ENCODE measurements at regions not wholly inside any gene's neighbourhood (a gene's known extent, or its start where the extent isn't known, plus 50 kb on each side); places are given as distances from the start of the nearest gene placed in this dataset.

DNA sequence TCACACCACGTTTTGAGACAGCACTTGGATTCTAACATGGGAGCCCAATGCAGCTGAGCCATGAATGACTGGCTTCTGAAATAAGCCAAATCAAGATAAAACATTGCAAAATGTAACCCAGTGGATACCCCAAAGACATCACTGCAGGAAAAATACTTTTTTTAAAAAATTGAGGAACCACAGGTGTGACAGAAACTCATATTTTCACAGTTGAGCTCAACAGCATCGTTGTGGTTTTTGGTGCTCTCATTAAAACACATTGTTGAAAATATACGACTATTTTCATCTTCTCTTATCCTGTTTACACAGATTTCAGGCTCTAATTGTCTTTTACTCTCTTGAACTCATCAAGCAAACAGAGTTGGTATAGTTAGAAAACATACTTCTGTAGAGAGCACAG, 429.3 kb upstream of the VRK2 start:
- TF ChIP-seq TEAD2 (CRISPR knock-in tag; IDR thresholded peaks at IDR 0.05) = no peak
- no peak for TF ChIP-seq ZNF335 (CRISPR knock-in tag; IDR thresholded peaks at IDR 0.05)
- no peak for TF ChIP-seq ZNF746 (CRISPR knock-in tag; IDR thresholded peaks at IDR 0.05)
- TF ChIP-seq CTCF (CRISPR knock-in tag; IDR thresholded peaks at IDR 0.05) = no peak
- no peak for TF ChIP-seq ZNF274 (CRISPR knock-in tag; IDR thresholded peaks at IDR 0.05)
- TF ChIP-seq RNF219 (CRISPR knock-in tag; IDR thresholded peaks at IDR 0.05) = no peak
- TF ChIP-seq NFRKB (IDR thresholded peaks at IDR 0.05) = no peak
- TF ChIP-seq FOXA1 (IDR thresholded peaks at IDR 0.05) = no peak
- TF ChIP-seq FOXA1 (CRISPR knock-in tag; IDR thresholded peaks at IDR 0.05) = no peak
- TF ChIP-seq, protein P1, sequence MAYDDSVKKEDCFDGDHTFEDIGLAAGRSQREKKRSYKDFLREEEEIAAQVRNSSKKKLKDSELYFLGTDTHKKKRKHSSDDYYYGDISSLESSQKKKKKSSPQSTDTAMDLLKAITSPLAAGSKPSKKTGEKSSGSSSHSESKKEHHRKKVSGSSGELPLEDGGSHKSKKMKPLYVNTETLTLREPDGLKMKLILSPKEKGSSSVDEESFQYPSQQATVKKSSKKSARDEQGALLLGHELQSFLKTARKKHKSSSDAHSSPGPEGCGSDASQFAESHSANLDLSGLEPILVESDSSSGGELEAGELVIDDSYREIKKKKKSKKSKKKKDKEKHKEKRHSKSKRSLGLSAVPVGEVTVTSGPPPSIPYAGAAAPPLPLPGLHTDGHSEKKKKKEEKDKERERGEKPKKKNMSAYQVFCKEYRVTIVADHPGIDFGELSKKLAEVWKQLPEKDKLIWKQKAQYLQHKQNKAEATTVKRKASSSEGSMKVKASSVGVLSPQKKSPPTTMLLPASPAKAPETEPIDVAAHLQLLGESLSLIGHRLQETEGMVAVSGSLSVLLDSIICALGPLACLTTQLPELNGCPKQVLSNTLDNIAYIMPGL (CRISPR knock-in tag; IDR thresholded peaks at IDR 0.05; ENCODE audit: borderline replicate concordance in 1 of 2, low read depth in 1 of 2) = no peak
- no peak for TF ChIP-seq BRF2 (CRISPR knock-in tag; IDR thresholded peaks at IDR 0.05)
